Spleen (tissue), 7 donors: ENCODE measurements at regions not wholly inside any gene's neighbourhood (a gene's known extent, or its start where the extent isn't known, plus 50 kb on each side); places are given as distances from the start of the nearest gene placed in this dataset.

ENCODE experiments used
- CTCF ChIP-seq, 11 experiments: fragments of 200-600 bp in 7 of 11; fragments of 450-650 bp in 4 of 11; sonication (generic) in 4 of 11; IDR thresholded peaks in 8 of 11; conservative IDR thresholded peaks in 3 of 11; 1 replicate in 7 of 11; 2 replicates in 4 of 11; pipeline versions ENCODE4 v1.4.0 to v1.8.0; 2016 to 2021; ENCODE audit warnings: antibody characterized with exemption in 11 of 11, inconsistent platforms in 4 of 11, mild to moderate bottlenecking in 1 of 11
- POLR2A ChIP-seq, 3 donors: fragments of 450-650 bp; IDR thresholded peaks; one replicate each; pipeline ENCODE4 v1.5.1; 2017; ENCODE audit warnings: antibody characterized with exemption in 3 of 3, mild to moderate bottlenecking in 1 of 3
- POLR2AphosphoS5 ChIP-seq, 3 donors: sonication (generic); formaldehyde crosslinking; IDR thresholded peaks; one replicate each; pipeline ENCODE4 v1.5.1; 2017; ENCODE audit warnings: antibody characterized with exemption in 3 of 3
- donor health status: DM: no; HTN: no; CAD: no; lungs with moderate emphysema.
- donor health status: DM: no; HTN: no; CAD: no.
- donor health status: DM: no; HTN: no; CAD: no.

- TF ChIP-seq CTCF (IDR thresholded peaks at IDR 0.05 in 8 of 11, conservative IDR thresholded peaks at IDR 0.05 in 3 of 11) (no peak), POLR2AphosphoS5 (IDR thresholded peaks at IDR 0.05) (no peak), POLR2A (IDR thresholded peaks at IDR 0.05) (no peak)
These were observed 114.9 kb upstream of the ID2 start for GRCh38 chr2:8566774-8567468.
